ENCODE measurements at regions not wholly inside any gene's neighbourhood (a gene's known extent, or its start where the extent isn't known, plus 50 kb on each side); places are given as distances from the start of the nearest gene placed in this dataset.

- TF ChIP-seq RARB (CRISPR knock-in tag; IDR thresholded peaks at IDR 0.05) = no peak
- no peak for TF ChIP-seq POU6F1 (CRISPR knock-in tag; IDR thresholded peaks at IDR 0.05; ENCODE audit: borderline replicate concordance, low read depth)
Observed at GRCh38 chr14:22184157-22184829, 404.7 kb downstream of the DAD1 start.
